Mononuclear cell (primary cell): ENCODE measurements at regions not wholly inside any gene's neighbourhood (a gene's known extent, or its start where the extent isn't known, plus 50 kb on each side); places are given as distances from the start of the nearest gene placed in this dataset.

ENCODE experiments used
- H3K27me3 ChIP-seq: 2 replicates; pipeline ENCODE4 v1.6.0; 2011; ENCODE audit warnings: low read length, control low read depth; ENCODE audit not compliant: insufficient read depth
- H3K4me1 ChIP-seq: 2 replicates; pipeline ENCODE4 v1.5.1; 2011; ENCODE audit warnings: mild to moderate bottlenecking, low read length, control low read depth; ENCODE audit not compliant: insufficient read depth
- H3K4me3 ChIP-seq: 2 replicates; pipeline ENCODE4 v1.5.1; 2011; ENCODE audit warnings: mild to moderate bottlenecking, low read length, moderate library complexity
- H3K9me3 ChIP-seq: 2 replicates; pipeline ENCODE4 v1.5.1; 2011; ENCODE audit warnings: low read depth, mild to moderate bottlenecking, control low read depth, low read length

- Histone ChIP-seq H3K9me3 (no peaks in the 10 kb centered on the region), H3K4me1 (no peaks in the 10 kb centered on the region), H3K27me3 (no peaks in the 10 kb centered on the region)
Measured at GRCh38 chr1:29470087-29470787, 233.9 kb downstream of the PTPRU start.

GRCh38 chr1:29469457-29469856, 233.1 kb downstream of the PTPRU start:
- Histone ChIP-seq H3K27me3 (no peaks in the 10 kb centered on the region), H3K4me3 (no peak overlapping the region), H3K9me3 (no peaks in the 10 kb centered on the region), H3K4me1 (no peaks in the 10 kb centered on the region)

More at GRCh38 chr1:29470087-29470787, 233.9 kb downstream of the PTPRU start:
- H3K4me3 ChIP-seq, result no peak overlapping the region

- no peaks in the 10 kb centered on the region for H3K9me3 ChIP-seq
- H3K4me1 ChIP-seq, result no peaks in the 10 kb centered on the region
- H3K4me3 ChIP-seq, result no peak overlapping the region
- no peaks in the 10 kb centered on the region for H3K27me3 ChIP-seq
Measured at GRCh38 chr1:29467989-29468900, 231.9 kb downstream of the PTPRU start.

GRCh38 chr1:29466258-29466657, 229.9 kb downstream of the PTPRU start:
- no peaks in the 10 kb centered on the region for H3K27me3 ChIP-seq
- no peaks in the 10 kb centered on the region for H3K9me3 ChIP-seq

GRCh38 chr1:29465755-29466154, 229.4 kb downstream of the PTPRU start:
- Histone ChIP-seq H3K27me3 (no peaks in the 10 kb centered on the region), H3K9me3 (no peaks in the 10 kb centered on the region), H3K4me3 (no peak overlapping the region), H3K4me1 (no peaks in the 10 kb centered on the region)

More at GRCh38 chr1:29466258-29466657, 229.9 kb downstream of the PTPRU start:
- Histone ChIP-seq H3K4me1 (no peaks in the 10 kb centered on the region), H3K4me3 (no peak overlapping the region)

- H3K27me3 ChIP-seq, result no peaks in the 10 kb centered on the region
- H3K9me3 ChIP-seq, result no peaks in the 10 kb centered on the region
- no peak overlapping the region for H3K4me3 ChIP-seq
- no peaks in the 10 kb centered on the region for H3K4me1 ChIP-seq
Measured at GRCh38 chr1:29462096-29462495, 225.8 kb downstream of the PTPRU start.

GRCh38 chr1:29461115-29461739, 224.9 kb downstream of the PTPRU start:
- H3K9me3 ChIP-seq, result no peaks in the 10 kb centered on the region
- H3K4me3 ChIP-seq, result no peak overlapping the region
- no peaks in the 10 kb centered on the region for H3K4me1 ChIP-seq
- H3K27me3 ChIP-seq, result no peaks in the 10 kb centered on the region

GRCh38 chr1:29460694-29461093, 224.4 kb downstream of the PTPRU start:
- no peaks in the 10 kb centered on the region for H3K4me1 ChIP-seq

GRCh38 chr1:29460041-29460610, 223.8 kb downstream of the PTPRU start:
- H3K9me3 ChIP-seq, result no peaks in the 10 kb centered on the region
- no peak overlapping the region for H3K4me3 ChIP-seq
- no peaks in the 10 kb centered on the region for H3K27me3 ChIP-seq
- H3K4me1 ChIP-seq, result no peaks in the 10 kb centered on the region

More at GRCh38 chr1:29460694-29461093, 224.4 kb downstream of the PTPRU start:
- no peaks in the 10 kb centered on the region for H3K27me3 ChIP-seq
- H3K4me3 ChIP-seq, result no peak overlapping the region
- H3K9me3 ChIP-seq, result no peaks in the 10 kb centered on the region

GRCh38 chr1:29459620-29459945, 223.3 kb downstream of the PTPRU start:
- Histone ChIP-seq H3K4me3 (no peak overlapping the region), H3K27me3 (no peaks in the 10 kb centered on the region), H3K4me1 (no peaks in the 10 kb centered on the region), H3K9me3 (no peaks in the 10 kb centered on the region)

- H3K9me3 ChIP-seq, result no peaks in the 10 kb centered on the region
- no peaks in the 10 kb centered on the region for H3K27me3 ChIP-seq
- no peaks in the 10 kb centered on the region for H3K4me1 ChIP-seq
Measured at GRCh38 chr1:29458737-29459619, 222.7 kb downstream of the PTPRU start.

GRCh38 chr1:29457496-29458368, 221.4 kb downstream of the PTPRU start:
- Histone ChIP-seq H3K27me3 (no peaks in the 10 kb centered on the region), H3K4me3 (no peak overlapping the region), H3K4me1 (no peaks in the 10 kb centered on the region), H3K9me3 (no peaks in the 10 kb centered on the region)

More at GRCh38 chr1:29458737-29459619, 222.7 kb downstream of the PTPRU start:
- H3K4me3 ChIP-seq, result no peak overlapping the region

- Histone ChIP-seq H3K9me3 (no peaks in the 10 kb centered on the region), H3K4me3 (no peak overlapping the region), H3K4me1 (no peaks in the 10 kb centered on the region), H3K27me3 (no peaks in the 10 kb centered on the region)
Measured at GRCh38 chr1:29456685-29457435, 220.5 kb downstream of the PTPRU start.
